COLO829 (cell line): ENCODE measurements at regions not wholly inside any gene's neighbourhood (a gene's known extent, or its start where the extent isn't known, plus 50 kb on each side); places are given as distances from the start of the nearest gene placed in this dataset.

ENCODE experiments used
- DNase-seq: peaks from one replicate; pipeline ENCODE4 v3.0.0; 2012; ENCODE audit warnings: low spot score

GRCh38 chr2:176601066-176601465 is 331.8 kb downstream of the MTX2 start:
- DNase-seq: no peak

GRCh38 chr2:176612036-176612435 is 342.8 kb downstream of the MTX2 start:
- no peak for DNase-seq

- DNase-seq: no peak
Observed at GRCh38 chr2:176612736-176613135, 343.5 kb downstream of the MTX2 start.

- DNase-seq: no peak
Observed at GRCh38 chr2:176613323-176613987, 344.2 kb downstream of the MTX2 start.

GRCh38 chr2:176614049-176614448 is 344.8 kb downstream of the MTX2 start:
- no peak for DNase-seq

- DNase-seq: no peak
Observed at GRCh38 chr2:176614930-176615329, 345.7 kb downstream of the MTX2 start.

- no peak for DNase-seq
Observed at GRCh38 chr2:176619504-176619903, 350.3 kb downstream of the MTX2 start.

GRCh38 chr2:176621350-176621749 is 352.1 kb downstream of the MTX2 start:
- no peak for DNase-seq

- no peak for DNase-seq
Observed at GRCh38 chr2:176622792-176623191, 353.6 kb downstream of the MTX2 start.

GRCh38 chr2:176626796-176627195 is 357.6 kb downstream of the MTX2 start:
- no peak for DNase-seq

GRCh38 chr2:176628438-176628837 is 359.2 kb downstream of the MTX2 start:
- no peak for DNase-seq

- no peak for DNase-seq
Observed at GRCh38 chr2:176633754-176634153, 364.5 kb downstream of the MTX2 start.

- DNase-seq: no peak
Observed at GRCh38 chr2:176636401-176636800, 367.2 kb downstream of the MTX2 start.

GRCh38 chr2:176637142-176637485 is 367.9 kb downstream of the MTX2 start:
- no peak for DNase-seq

GRCh38 chr2:176637486-176638166 is 368.4 kb downstream of the MTX2 start:
- peak; percentile 72 for DNase-seq

GRCh38 chr2:176638167-176639015 is 369.1 kb downstream of the MTX2 start:
- peak; percentile 69 for DNase-seq

- DNase-seq: no peak
Observed at GRCh38 chr2:176639016-176639343, 369.7 kb downstream of the MTX2 start.

GRCh38 chr2:176639671-176640070 is 370.4 kb downstream of the MTX2 start:
- no peak for DNase-seq

GRCh38 chr2:176641436-176641835 is 372.2 kb downstream of the MTX2 start:
- no peak for DNase-seq

- DNase-seq: no peak
Observed at GRCh38 chr2:176642074-176642473, 372.8 kb downstream of the MTX2 start.

- no peak for DNase-seq
Observed at GRCh38 chr2:176643646-176644045, 374.4 kb downstream of the MTX2 start.

GRCh38 chr2:176645494-176645893 is 376.3 kb downstream of the MTX2 start:
- no peak for DNase-seq

- no peak for DNase-seq
Observed at GRCh38 chr2:176646033-176646615, 376.9 kb downstream of the MTX2 start.
